HG03280 (cell line): ENCODE measurements at regions not wholly inside any gene's neighbourhood (a gene's known extent, or its start where the extent isn't known, plus 50 kb on each side); places are given as distances from the start of the nearest gene placed in this dataset.
A peak's percentile ranks its signal among the peaks of the same experiment; 100 is the strongest.

Experiments used
- ATAC-seq: cut with Tn5 transposase; IDR thresholded peaks from one replicate; pipeline ENCODE4 v1.9.1; 2021; ENCODE audit warnings: mild to moderate bottlenecking, moderate library complexity; ENCODE audit not compliant: unreplicated experiment

DNA sequence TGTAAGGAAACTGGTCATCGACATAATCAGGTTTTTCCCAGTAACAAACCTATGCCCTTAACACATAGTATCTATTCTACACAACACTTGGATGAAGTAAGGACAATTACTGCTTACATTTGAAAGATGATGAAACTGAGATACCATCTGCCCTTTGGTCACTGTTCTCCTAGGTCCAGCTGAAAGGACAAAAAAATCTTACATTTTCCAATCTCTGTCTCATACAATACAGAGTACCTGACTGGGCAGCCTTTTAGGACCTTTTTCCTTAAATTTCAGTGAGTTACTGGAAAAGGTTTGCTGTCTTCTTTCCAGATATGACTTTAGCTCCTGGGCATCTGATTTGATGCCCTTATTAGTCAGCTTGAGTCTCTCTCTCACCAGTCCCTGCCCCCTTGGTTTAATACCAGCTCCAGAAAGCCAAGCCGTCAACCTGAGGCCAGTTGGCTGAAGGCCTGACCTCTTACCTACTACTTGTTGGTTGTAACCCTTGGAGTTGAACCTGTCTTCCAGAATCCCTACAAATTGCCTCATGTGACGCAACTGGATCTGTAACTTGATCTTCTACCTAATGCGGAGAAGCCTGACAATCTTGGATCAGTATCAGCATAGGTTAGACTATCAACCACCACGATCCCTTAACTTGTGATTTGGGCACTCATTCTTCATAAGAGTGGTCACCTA, 355.3 kb upstream of the ZNF385D start:
- ATAC-seq = no peak

DNA sequence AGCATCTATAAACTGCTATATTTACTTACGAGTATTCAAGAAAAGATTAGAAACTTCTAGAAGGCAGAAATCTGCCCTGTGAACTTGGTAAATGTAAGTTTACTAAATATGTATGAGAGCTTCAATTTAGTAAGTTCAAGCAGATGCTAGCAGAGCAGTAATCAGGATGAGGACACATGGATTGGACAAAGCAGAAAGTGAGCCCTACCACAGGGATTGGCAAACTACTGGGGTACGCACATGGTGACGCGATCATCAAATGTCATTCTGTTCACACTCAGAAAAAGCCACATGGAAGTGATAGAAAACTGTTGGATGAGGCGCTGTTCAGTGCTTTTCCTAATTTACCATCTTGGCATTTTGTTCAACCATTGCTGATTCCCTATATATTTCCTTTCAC, 360.2 kb upstream of the ZNF385D start:
- no peak for ATAC-seq

DNA sequence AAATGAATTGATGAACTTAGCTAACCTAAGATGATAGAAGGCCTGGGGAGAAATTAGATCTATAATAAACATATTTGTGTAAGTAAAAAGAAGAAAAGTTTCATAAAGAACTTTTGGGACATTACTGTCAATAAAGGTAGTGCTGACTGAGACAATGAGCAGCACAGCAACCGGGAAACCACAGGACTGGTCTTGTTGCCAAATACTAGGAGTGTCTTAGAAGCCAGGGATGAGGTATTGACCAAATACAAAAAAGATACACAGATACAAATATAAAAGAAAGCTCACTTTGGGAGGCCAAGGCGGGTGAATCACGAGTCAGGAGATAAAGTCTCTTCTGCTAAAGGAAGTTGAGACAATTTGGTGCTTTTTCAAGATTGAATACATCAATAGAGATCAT, 362.4 kb upstream of the ZNF385D start:
- ATAC-seq = no peak

DNA sequence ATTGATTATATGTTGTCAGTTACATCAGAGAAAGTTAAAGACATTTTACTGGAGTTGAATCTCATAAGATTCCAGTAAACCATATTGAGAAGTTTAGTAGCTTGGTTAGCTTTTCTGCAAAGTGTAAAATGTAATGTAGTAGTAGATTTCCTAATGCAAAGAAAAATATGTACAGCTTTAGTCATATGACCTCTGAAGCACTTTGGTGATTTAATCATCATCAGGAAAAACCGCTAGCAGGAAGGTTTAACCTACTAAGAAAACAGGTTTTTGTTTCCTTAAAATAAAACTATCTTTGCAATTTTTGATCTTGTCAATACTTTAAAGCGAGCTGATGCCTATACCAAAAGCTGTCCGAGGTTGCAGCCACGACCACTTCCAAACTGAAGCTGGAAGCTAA, 364.6 kb upstream of the ZNF385D start:
- no peak for ATAC-seq

DNA sequence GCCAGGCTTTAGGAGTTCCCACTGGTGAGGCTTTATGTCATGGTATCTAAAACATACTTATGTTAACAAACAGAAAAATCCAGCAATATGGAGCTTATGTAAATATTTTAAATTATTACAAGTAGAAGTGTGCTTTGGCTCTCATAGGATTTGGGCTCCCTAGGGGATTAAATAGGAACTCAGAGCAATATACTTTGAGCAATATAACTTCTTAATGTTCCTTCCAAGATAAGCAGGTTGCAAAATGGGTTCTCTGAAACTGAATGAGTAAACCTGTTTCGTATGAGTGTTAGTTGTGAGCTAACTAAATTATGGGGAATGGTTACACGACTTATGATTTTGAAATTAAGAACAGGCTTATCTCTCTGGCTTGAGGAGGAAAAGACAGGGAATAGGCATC, 366.1 kb upstream of the ZNF385D start:
- no peak for ATAC-seq

DNA sequence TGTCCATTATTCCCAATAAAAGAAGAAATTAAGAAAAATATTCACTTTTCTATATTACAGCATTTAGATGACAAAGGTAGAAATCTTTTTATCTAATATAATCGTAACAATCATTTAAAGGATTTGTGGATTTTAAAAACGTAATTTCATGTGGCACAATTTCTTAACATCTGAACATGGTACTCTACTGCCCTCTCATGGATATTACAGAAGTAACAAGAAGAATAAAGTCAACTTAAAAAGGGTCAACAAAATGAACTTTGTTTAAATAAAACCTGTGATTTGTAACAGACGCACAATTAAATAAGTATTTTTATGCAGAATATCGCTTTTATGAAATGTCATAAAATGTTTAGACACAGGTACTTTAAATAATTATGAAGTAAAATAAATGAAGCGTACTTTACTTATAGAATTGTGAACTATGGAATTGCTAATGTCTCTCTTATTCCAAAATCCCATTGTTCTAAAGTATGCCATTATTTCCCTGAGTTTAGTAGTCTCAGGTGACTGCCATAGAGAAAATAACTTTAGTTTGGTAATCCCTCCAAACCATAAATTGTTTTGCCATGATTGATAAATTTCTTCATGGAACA, 366.8 kb upstream of the ZNF385D start:
- no peak for ATAC-seq

DNA sequence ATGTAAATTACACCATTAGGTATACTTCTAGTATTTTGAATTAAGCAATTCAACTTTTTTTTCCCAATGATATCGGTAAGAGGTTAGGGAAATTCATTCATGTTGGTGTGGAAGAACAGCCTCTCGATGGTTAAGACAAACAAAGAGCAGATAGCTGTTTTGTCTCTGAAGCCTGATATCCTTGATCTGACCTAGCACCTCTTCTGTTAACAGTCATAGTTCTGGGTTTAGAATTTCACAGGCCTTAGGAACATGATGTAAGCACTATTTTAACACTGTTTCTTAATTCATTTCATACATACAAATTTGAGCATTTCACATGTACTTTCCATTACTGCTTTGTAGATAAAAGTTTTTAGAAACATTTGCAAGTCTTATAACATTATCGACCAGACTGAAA, 367.5 kb upstream of the ZNF385D start:
- ATAC-seq = no peak

DNA sequence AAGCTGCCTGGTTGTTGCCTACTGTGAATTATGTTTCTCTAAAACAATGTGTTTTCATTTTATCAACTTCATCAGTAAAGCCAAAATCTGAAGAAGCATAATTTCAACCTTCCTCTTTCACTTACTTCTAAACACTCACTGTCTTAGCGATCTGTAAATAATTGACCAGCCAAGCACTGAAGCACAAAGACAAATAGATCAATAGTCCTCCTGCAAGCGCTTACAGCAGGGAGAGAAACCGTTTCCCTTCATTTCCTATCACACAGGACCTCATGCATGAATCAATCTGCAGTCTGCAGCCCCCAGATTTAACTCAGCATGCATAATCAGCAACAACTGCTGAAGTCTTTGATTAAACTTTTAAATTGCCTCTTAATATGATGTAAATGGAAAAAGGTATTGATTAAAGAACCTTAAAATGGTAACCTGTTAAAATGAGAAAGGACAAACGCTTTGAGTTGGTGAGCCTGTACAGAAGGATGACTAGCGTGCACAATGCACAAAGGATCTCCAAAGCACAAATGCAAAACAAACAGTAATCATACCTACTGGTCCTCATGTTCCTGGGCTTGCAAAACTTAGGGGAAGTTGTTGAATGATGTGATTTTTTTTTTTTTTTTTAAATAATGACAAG, 370.2 kb upstream of the ZNF385D start:
- ATAC-seq = no peak

DNA sequence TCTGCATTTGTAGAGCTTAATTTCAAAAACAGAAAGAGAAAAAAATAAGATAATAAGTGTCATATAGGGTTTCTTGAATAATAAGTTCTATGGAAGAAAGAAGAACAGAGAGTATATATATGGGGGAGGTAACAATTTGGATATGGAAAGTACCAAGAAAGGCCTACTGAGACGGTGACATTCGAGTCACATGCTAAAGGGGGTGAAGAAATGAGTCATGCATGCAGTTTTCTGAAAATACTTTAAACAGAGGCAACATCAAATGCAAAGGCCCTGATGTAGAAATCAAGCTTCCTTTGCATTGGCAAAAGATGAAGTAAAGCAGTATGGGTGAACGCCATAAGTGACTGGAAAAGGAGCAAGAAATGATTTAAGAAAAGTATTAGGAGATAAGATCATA, 371.6 kb upstream of the ZNF385D start:
- ATAC-seq = peak; percentile 55

DNA sequence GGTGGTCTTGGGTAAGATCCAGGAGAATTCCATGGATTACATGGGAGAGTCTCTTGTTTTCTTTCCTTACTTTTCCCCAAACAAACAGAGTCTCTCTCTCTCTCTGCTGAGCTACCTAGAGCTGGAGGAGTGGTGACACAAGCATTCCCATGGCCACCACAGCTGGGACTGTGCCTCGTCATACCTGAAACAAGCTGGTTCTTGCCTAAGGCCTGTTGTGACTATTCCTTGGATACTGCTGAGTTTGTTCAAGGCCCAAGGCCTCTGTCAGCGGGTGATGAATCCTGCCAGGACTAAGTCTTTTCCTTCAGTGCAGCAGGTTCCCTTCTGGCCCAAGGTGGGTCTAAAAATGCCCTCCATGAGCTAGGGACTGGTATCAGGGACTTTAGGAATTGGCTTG, 378.1 kb upstream of the ZNF385D start:
- ATAC-seq = no peak

DNA sequence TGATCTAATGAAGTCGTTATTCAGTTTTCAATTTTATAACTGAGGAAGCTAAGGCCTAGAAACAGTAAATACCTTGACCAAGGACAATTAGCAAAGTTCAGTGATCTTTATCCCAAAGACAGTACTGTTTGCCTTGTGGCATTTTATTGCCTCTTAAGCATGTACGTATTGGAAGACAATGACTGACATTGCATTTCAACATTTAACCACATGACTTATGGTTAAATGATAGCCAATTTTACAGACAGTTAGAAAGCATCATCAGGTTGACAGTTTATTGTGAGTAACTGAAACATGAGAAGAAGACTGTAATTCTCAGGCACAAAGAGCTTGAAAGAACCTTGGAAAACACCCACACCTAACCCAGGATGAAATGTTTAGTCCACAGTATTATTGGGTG, 390.8 kb upstream of the ZNF385D start:
- ATAC-seq = no peak

DNA sequence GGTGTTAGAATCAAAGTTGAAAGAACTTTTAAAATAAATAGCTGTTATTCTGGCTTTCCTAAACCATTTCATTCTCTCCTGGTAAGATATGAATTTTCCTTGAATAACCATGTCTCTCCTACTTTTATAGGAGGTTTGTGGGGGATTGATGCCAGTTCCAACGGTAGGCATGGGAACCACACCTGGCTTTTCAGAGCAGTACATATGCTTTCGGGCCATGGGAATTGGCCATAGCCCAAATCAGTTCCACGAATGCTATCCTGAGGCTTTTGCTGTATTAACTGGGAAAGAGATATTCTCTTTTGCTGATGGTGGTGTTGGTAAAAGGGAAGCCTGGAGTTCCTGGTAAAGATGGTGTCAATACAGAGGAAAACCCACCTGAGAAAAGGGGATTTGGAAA, 396.2 kb upstream of the ZNF385D start:
- no peak for ATAC-seq

DNA sequence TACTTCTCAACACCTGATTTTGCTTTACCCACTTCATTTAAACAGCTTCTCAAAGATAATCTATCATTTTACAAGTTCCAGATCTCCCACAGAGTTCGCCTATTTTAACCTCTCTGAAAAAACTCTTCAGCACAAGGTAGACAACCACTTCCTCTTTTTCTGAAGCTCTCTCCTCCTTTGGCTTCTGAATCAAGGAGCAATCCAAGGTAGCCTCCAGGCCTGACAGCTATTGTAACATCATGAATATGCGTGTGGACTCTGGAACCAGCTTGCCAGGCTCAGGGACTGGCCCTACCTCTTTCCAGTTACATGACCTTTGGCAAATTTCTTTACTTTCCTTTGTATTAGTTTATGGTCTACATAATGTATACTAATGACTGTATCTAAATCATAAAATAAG, 405.9 kb upstream of the ZNF385D start:
- ATAC-seq = no peak

DNA sequence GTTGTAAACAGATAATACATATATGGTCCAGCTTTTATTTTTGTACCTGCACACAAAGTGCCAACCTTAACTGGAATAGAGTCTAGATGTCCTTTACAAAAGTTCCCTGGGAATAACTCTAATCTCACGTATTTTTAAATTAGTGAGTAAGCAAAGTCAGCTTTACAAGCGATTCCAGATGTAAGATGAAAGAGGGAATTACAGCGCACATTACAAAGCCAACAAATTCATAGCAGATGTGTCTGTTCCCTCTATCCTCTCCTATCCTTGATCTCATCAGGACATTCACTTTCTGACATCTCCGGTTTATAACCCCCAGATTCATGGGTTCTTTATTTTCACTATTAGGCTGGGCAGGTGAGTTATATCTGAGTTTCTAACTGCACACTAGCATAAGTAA, 406.8 kb upstream of the ZNF385D start:
- no peak for ATAC-seq

DNA sequence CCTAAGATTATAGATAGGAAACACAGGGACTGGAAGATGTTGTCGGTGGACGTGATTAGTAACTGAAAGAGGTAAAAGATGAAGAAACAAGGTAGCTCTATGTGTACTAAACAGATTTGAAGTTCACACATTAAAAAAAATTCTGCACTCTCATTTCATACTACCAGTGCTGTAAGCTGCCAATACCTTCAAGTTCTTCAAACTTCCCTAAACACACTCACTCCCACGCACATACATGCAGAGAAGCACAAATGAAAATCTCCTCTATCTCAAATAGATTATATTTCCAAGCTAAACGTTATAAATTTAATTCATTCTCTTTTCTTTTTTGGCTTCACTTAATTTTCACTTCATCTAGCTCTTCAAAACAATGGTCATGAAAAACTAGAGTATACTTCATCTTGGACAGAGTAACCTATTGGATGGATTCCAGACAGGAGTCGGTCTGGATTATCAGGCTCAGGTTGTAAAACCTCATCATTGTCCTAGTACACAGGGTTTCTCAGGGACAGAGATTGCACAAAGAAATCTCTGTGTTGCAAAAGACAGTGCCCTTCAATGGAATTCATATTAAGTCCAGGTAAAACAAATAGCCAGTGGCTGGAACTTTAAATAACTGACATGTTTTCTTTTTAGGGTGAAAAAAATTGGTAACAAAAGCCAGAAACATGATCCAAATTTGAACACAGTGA, 408.1 kb upstream of the ZNF385D start:
- no peak for ATAC-seq

DNA sequence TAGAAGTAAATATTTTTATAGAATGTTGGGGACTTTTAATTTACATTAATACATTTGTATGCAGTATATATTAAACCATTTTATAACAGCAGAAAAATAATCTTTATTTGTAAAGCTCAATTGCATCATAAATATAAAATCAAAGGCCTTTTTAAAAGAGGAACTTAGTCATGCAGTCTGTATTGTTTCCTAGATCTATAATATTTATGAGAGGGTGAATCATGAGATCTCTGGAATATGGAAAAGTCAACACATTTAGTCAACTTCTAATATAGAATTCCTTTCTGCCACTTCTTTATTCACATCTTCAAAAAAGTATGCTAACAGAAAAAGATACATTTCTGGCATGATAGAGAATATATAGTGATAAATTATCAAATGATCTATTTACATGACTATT, 410.3 kb upstream of the ZNF385D start:
- no peak for ATAC-seq

DNA sequence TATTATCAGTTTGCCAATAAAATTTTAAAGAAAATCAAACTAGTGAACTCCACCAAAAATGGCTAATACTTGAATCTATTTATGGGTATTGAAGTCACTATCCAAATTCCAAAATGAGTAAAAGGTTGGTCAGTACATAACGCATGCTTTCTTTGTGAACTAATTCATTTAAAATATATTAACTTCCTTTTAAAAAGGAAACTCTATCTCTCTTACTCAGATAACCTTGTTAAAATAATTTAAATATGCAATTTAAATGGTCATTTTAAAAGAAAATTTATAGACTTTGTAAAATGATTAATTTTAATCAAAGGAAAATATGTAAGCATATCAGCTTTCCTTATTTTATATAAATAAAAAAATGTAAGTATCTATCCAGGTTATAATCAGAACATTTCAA, 419.4 kb upstream of the ZNF385D start:
- no peak for ATAC-seq

DNA sequence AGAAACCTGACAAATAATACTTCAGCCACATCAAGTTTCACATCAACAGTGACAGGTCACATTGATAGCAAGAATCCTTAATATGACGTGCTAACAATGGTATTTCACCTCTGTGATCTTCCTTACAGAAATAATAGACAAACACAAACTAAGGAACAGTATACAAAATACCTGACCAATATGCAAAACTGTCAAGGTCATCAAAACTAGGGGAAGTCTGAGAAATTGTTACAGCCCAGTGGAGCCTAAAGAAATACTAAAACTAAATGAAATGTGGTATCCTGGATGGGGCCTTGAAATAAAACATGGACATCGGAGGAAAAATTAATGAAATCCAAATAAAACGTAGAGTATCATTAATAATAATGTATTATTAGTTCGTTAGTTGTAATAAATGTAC, 422.0 kb upstream of the ZNF385D start:
- ATAC-seq = no peak

DNA sequence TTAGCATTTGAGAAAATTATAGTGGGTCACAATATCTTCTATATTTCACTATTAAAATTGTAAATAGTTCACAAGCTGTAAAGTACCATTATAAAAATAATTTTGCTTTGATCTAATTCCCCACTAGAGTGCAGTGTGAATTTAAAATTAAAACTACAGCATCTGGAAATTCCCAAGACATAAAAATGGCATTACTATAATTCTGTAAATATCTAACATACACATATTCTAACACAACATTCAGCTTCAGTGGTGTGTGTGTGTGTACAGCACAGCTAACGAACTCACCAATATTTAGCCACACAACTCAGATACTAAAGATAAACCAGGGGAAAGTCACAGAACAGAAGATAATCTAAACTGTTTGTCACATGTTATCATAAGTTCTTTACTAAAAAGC, 424.9 kb upstream of the ZNF385D start:
- no peak for ATAC-seq

DNA sequence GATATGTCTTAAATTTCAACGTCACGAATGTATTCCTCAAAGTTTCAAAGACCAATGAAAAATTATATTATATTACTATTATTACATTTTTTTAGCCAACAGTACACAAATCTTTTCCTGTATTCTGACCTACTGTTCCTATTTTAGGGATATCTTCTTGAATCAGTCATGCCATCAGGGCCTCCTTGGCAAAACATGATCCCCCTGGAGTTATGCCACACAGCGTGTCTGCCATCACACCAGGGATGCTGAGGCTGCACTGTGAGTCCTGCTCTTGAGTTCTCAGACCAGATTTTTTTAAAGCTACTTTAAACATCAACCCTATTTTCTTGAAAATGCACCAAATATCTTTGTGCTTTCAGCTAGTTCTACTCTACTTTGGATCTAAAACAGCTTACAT, 425.9 kb upstream of the ZNF385D start:
- ATAC-seq = no peak

DNA sequence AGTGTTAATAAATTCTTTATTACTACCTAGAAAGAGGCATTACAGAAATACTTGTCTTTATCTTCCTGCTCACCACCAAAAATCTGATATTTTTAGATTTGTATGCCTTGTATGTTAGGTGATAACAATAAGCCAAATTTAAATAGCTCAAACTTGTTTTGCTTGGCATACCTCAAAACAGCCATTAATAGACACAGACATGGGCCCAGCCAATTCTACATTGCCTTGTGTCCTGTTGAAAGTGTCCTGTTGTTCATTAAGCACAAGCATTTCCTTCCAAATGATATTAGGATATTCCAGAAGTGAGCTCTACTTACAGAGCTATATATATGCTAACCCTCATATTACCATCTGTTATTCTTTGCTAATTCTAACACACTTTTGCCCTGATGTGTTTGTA, 438.6 kb upstream of the ZNF385D start:
- no peak for ATAC-seq

DNA sequence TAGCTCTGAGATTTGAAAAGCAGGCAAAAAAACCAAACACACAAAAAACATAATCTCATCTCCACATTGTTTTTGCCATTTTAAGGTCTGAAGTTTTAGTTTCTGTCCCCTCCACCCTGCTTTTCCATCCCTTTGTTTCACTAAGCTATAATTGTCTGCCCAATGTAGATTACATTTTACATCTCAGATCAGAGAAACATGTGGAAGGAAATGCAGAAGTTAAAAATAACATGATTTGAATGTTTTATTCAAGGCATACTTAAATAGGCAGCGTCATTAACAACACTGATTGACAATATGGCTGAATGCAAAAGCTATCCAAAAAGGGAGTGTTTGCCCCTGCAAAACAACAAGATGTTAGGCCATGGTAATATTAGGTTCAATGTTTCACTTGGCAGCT, 448.1 kb upstream of the ZNF385D start:
- no peak for ATAC-seq
